ENCODE measurements at regions not wholly inside any gene's neighbourhood (a gene's known extent, or its start where the extent isn't known, plus 50 kb on each side); places are given as distances from the start of the nearest gene placed in this dataset.

- POLR2A ChIA-PET (ENCODE audit: low non-redundant PET): no interaction called here
- DNase-seq (ENCODE audit: low spot score): no peak
- no peak overlapping the region for H3K27ac ChIP-seq
- CTCF ChIA-PET: no interaction called here
- TF ChIP-seq CTCF (conservative IDR thresholded peaks at IDR 0.05; ENCODE audit: low read depth): no peak
Observed at GRCh38 chr9:25613709-25614108, 64.5 kb downstream of the TUSC1 start.

GRCh38 chr9:25603106-25603505 lies 75.1 kb downstream of the TUSC1 start:
- DNase-seq (ENCODE audit: low spot score): no peak
- no peak overlapping the region for H3K27ac ChIP-seq
- no peak for TF ChIP-seq CTCF (conservative IDR thresholded peaks at IDR 0.05; ENCODE audit: low read depth)
- POLR2A ChIA-PET (ENCODE audit: low non-redundant PET): no interaction called here
- CTCF ChIA-PET: no interaction called here

GRCh38 chr9:25602400-25603044 lies 75.7 kb downstream of the TUSC1 start:
- H3K27ac ChIP-seq: no peak overlapping the region
- POLR2A ChIA-PET (ENCODE audit: low non-redundant PET): no interaction called here
- TF ChIP-seq CTCF (conservative IDR thresholded peaks at IDR 0.05; ENCODE audit: low read depth): no peak
- CTCF ChIA-PET: no interaction called here
- no peak for DNase-seq (ENCODE audit: low spot score)

GRCh38 chr9:25600501-25600900 lies 77.7 kb downstream of the TUSC1 start:
- POLR2A ChIA-PET (ENCODE audit: low non-redundant PET): no interaction called here
- DNase-seq (ENCODE audit: low spot score): no peak
- CTCF ChIA-PET: no interaction called here

GRCh38 chr9:25584611-25585010 lies 93.6 kb downstream of the TUSC1 start:
- POLR2A ChIA-PET (ENCODE audit: low non-redundant PET): no interaction called here
- no peak overlapping the region for H3K27ac ChIP-seq
- TF ChIP-seq CTCF (conservative IDR thresholded peaks at IDR 0.05; ENCODE audit: low read depth): no peak
- CTCF ChIA-PET: no interaction called here
- DNase-seq (ENCODE audit: low spot score): no peak

More at GRCh38 chr9:25600501-25600900, 77.7 kb downstream of the TUSC1 start:
- no peak for TF ChIP-seq CTCF (conservative IDR thresholded peaks at IDR 0.05; ENCODE audit: low read depth)
- no peak overlapping the region for H3K27ac ChIP-seq

- no peak for TF ChIP-seq CTCF (conservative IDR thresholded peaks at IDR 0.05; ENCODE audit: low read depth)
- CTCF ChIA-PET: no interaction called here
- H3K27ac ChIP-seq: no peak overlapping the region
- POLR2A ChIA-PET (ENCODE audit: low non-redundant PET): no interaction called here
- DNase-seq (ENCODE audit: low spot score): no peak
Observed at GRCh38 chr9:25573281-25573680, 105.0 kb downstream of the TUSC1 start.

Measured in RWPE1 (cell line).